ENCODE measurements at regions not wholly inside any gene's neighbourhood (a gene's known extent, or its start where the extent isn't known, plus 50 kb on each side); places are given as distances from the start of the nearest gene placed in this dataset.

- TF ChIP-seq POLR2AphosphoS5 (IDR thresholded peaks at IDR 0.05; ENCODE audit: borderline replicate concordance, low read depth, low read length) (no peak), EZH2 (IDR thresholded peaks at IDR 0.05) (no peak), FOXP2 (optimal IDR thresholded peaks at IDR 0.05; ENCODE audit: control extremely low read depth, extremely low read length, insufficient read depth) (no peak)
Measured at GRCh38 chr4:130054908-130055307, 959.0 kb downstream of the C4orf33 start.

All from SK-N-MC (cell line).